ENCODE measurements at regions not wholly inside any gene's neighbourhood (a gene's known extent, or its start where the extent isn't known, plus 50 kb on each side); places are given as distances from the start of the nearest gene placed in this dataset.

DNA sequence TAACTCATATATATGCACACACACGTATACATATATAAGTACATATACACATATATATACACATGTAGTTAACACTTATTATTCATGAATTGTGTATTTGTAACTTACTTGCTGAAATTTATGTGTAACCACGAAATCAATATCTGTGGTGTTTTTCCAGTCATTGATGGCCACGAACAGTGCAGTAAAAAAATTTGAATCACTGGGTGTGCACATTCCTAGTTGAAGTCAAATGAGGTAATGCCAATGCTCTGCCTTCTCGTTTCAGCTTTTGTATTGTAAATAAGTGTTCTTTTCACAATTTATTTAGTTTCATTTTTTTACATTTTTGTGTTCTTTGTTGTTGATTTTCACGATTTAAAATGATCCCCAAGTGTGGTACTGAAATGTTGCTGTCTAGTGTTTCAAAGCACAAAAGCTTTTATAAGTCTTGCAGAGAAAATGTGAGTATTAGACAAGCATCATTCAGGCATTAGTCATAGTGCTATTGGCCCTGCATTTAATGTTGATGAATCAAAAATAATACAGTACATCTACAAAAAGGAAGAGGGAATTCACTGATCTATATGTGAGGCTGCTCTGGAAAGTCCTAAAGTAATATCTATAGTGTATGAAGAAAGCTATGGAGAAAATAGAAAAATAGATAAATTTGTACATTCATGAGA lies 419.0 kb downstream of the DSC3 start:
- Mint-ChIP-seq H3K36me3 (ENCODE audit: insufficient read depth, unreplicated experiment) (no peaks in the 10 kb centered on the region), H3K4me1 (ENCODE audit: insufficient read depth, unreplicated experiment) (no peaks in the 10 kb centered on the region), H3K4me3 (ENCODE audit: unreplicated experiment) (no peak overlapping the region), H3K27me3 (ENCODE audit: insufficient read depth, unreplicated experiment) (no peaks in the 10 kb centered on the region), H3K27ac (ENCODE audit: low read depth, unreplicated experiment) (no peak overlapping the region), H3K9me3 (ENCODE audit: unreplicated experiment) (no peaks in the 10 kb centered on the region)
- ChIA-PET POLR2A (no interaction called here), CTCF (interaction anchor here (0.7 kb wide), 1 partner anchor 267 kb away, joined by 3 read pairs; no protein-coding TSS in a partner anchor)
- BruUV-seq (replicated peaks) = no TSS peak
- TF ChIP-seq, protein P1, sequence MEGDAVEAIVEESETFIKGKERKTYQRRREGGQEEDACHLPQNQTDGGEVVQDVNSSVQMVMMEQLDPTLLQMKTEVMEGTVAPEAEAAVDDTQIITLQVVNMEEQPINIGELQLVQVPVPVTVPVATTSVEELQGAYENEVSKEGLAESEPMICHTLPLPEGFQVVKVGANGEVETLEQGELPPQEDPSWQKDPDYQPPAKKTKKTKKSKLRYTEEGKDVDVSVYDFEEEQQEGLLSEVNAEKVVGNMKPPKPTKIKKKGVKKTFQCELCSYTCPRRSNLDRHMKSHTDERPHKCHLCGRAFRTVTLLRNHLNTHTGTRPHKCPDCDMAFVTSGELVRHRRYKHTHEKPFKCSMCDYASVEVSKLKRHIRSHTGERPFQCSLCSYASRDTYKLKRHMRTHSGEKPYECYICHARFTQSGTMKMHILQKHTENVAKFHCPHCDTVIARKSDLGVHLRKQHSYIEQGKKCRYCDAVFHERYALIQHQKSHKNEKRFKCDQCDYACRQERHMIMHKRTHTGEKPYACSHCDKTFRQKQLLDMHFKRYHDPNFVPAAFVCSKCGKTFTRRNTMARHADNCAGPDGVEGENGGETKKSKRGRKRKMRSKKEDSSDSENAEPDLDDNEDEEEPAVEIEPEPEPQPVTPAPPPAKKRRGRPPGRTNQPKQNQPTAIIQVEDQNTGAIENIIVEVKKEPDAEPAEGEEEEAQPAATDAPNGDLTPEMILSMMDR (IDR thresholded peaks at IDR 0.05; ENCODE audit: unreplicated experiment) = no peak
- peak; percentile 18 for DNase-seq (ENCODE audit: unreplicated experiment)
- intact Hi-C loops (cut with micrococcal nuclease) = no loop called here

GRCh38 chr18:30622635-30623034 lies 419.9 kb downstream of the DSC3 start:
- CTCF ChIA-PET = interaction anchor here (0.6 kb wide), 2 partner anchors 181 to 705 kb away, joined by 3 read pairs; no protein-coding TSS in a partner anchor
- no peak for DNase-seq (ENCODE audit: unreplicated experiment)
- Mint-ChIP-seq H3K4me3 (ENCODE audit: unreplicated experiment) (no peak overlapping the region), H3K27me3 (ENCODE audit: insufficient read depth, unreplicated experiment) (no peaks in the 10 kb centered on the region), H3K4me1 (ENCODE audit: insufficient read depth, unreplicated experiment) (no peaks in the 10 kb centered on the region), H3K9me3 (ENCODE audit: unreplicated experiment) (no peaks in the 10 kb centered on the region), H3K36me3 (ENCODE audit: insufficient read depth, unreplicated experiment) (no peaks in the 10 kb centered on the region), H3K27ac (ENCODE audit: low read depth, unreplicated experiment) (no peak overlapping the region)
- intact Hi-C loops (cut with micrococcal nuclease) = no loop called here
- TF ChIP-seq, protein P1 (IDR thresholded peaks at IDR 0.05; ENCODE audit: unreplicated experiment) = no peak
- POLR2A ChIA-PET = no interaction called here
- BruUV-seq (replicated peaks) = no TSS peak

DNA sequence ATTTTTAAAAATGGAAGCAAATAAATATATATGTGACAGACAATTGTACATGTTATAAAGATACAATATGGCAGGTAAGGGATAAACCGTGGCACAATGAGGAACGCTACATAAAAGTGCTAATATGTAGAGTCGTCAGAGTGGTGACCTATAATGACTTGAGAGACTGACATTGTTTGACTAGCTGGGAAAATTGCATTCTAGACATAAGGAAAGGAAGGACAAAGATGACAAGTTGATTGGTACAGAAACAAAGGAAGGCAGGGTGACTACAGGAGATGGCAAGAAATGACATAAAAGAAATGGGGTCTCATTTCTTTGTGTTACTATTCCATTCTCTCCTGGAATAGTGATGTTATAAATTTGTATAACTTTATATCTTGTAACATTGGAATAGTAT lies 420.4 kb downstream of the DSC3 start:
- no TSS peak for BruUV-seq (replicated peaks)
- intact Hi-C loops (cut with micrococcal nuclease) = no loop called here
- Mint-ChIP-seq H3K4me3 (ENCODE audit: unreplicated experiment) (no peak overlapping the region), H3K27me3 (ENCODE audit: insufficient read depth, unreplicated experiment) (no peaks in the 10 kb centered on the region), H3K27ac (ENCODE audit: low read depth, unreplicated experiment) (no peak overlapping the region), H3K36me3 (ENCODE audit: insufficient read depth, unreplicated experiment) (no peaks in the 10 kb centered on the region), H3K9me3 (ENCODE audit: unreplicated experiment) (no peaks in the 10 kb centered on the region), H3K4me1 (ENCODE audit: insufficient read depth, unreplicated experiment) (no peaks in the 10 kb centered on the region)
- CTCF ChIA-PET = no interaction called here
- POLR2A ChIA-PET = no interaction called here
- no peak for DNase-seq (ENCODE audit: unreplicated experiment)
- TF ChIP-seq, protein P1 (IDR thresholded peaks at IDR 0.05; ENCODE audit: unreplicated experiment) = no peak

GRCh38 chr18:30618567-30618966 lies 424.0 kb downstream of the DSC3 start:
- H3K4me3 Mint-ChIP-seq (ENCODE audit: unreplicated experiment) = no peak overlapping the region
- ChIA-PET CTCF (interaction anchor here (0.6 kb wide), 1 partner anchor 27 kb away, joined by 4 read pairs; no protein-coding TSS in a partner anchor), POLR2A (no interaction called here)
- H3K36me3 Mint-ChIP-seq (ENCODE audit: insufficient read depth, unreplicated experiment) = no peaks in the 10 kb centered on the region
- H3K4me1 Mint-ChIP-seq (ENCODE audit: insufficient read depth, unreplicated experiment) = no peaks in the 10 kb centered on the region
- intact Hi-C loops (cut with micrococcal nuclease) = no loop called here
- no peaks in the 10 kb centered on the region for H3K9me3 Mint-ChIP-seq (ENCODE audit: unreplicated experiment)
- BruUV-seq (replicated peaks) = no TSS peak
- no peak overlapping the region for H3K27ac Mint-ChIP-seq (ENCODE audit: low read depth, unreplicated experiment)
- TF ChIP-seq, protein P1 (IDR thresholded peaks at IDR 0.05; ENCODE audit: unreplicated experiment) = no peak
- H3K27me3 Mint-ChIP-seq (ENCODE audit: insufficient read depth, unreplicated experiment) = no peaks in the 10 kb centered on the region
- DNase-seq (ENCODE audit: unreplicated experiment) = no peak

Measured in MCF 10A (cell line).